H1 (cell line): ENCODE measurements at regions not wholly inside any gene's neighbourhood (a gene's known extent, or its start where the extent isn't known, plus 50 kb on each side); places are given as distances from the start of the nearest gene placed in this dataset.

Source experiments
- CTCF ChIA-PET: fragments of 300-600 bp; sonication (Branson Sonifier 250); formaldehyde crosslinking; loops from one replicate; lab custom pipeline; 2021; ENCODE audit not compliant: partially characterized antibody; lab: Charles Lee
- POLR2A ChIA-PET: fragments of 300-600 bp; sonication (Branson Sonifier 250); formaldehyde crosslinking; loops from one replicate; lab custom pipeline; 2021; ENCODE audit warnings: inconsistent platforms; ENCODE audit not compliant: partially characterized antibody; lab: Charles Lee
- DNase-seq, 2 experiments: peaks; one replicate each; pipeline versions ENCODE4 v3.0.0 to v3.0.0-alpha.2; 2010 to 2022; ENCODE audit warnings: low spot score in 2 of 2, low read depth in 1 of 2, mixed read lengths in 1 of 2
- FAIRE-seq: peaks from 2 replicates; lab custom pipeline; 2011; peaks lifted over from hg19 to GRCh38; lab: Jason Lieb, UNC
- H2AFZ ChIP-seq: 2 replicates; pipeline ENCODE4 v1.8.1; 2012; ENCODE audit warnings: low read length, inconsistent platforms
- H2AK5ac ChIP-seq: 2 replicates; pipeline ENCODE4 v1.6.1; 2013; ENCODE audit warnings: low read depth, low read length
- H2BK120ac ChIP-seq: replicated peaks from 2 replicates; pipeline ENCODE3; 2013; ENCODE audit warnings: low read depth, low read length, inconsistent platforms
- H2BK12ac ChIP-seq: 2 replicates; pipeline ENCODE4 v1.6.1; 2013; ENCODE audit warnings: low read depth, low read length
- H2BK15ac ChIP-seq: 2 replicates; pipeline ENCODE4 v1.6.1; 2013; ENCODE audit warnings: low read length
- H2BK20ac ChIP-seq: 2 replicates; pipeline ENCODE4 v1.6.1; 2013; ENCODE audit warnings: low read length
- H2BK5ac ChIP-seq: 2 replicates; pipeline ENCODE4 v1.6.1; 2013; ENCODE audit warnings: low read depth, low read length
- H3K14ac ChIP-seq: 2 replicates; pipeline ENCODE4 v1.6.1; 2013; ENCODE audit warnings: inconsistent platforms; ENCODE audit not compliant: insufficient read length
- H3K18ac ChIP-seq: 2 replicates; pipeline ENCODE4 v1.6.1; 2013; ENCODE audit warnings: low read length; ENCODE audit errors: extremely low read depth
- H3K23ac ChIP-seq: 2 replicates; pipeline ENCODE4 v1.6.1; 2013; ENCODE audit warnings: inconsistent platforms; ENCODE audit not compliant: insufficient read length
- H3K23me2 ChIP-seq: 2 replicates; pipeline ENCODE4 v1.6.1; 2013; ENCODE audit warnings: low read depth, low read length
- H3K27ac ChIP-seq: 2 replicates; pipeline ENCODE4 v1.6.1; 2011; ENCODE audit warnings: low read depth, low read length, inconsistent platforms
- H3K27me3 ChIP-seq, 4 experiments: replicated peaks in 1 of 4; 1 replicate in 1 of 4; 2 replicates in 3 of 4; pipeline versions ENCODE4 v1.6.1 to v1.8.1; 2011 to 2013; ENCODE audit warnings: low read length in 3 of 4, mild to moderate bottlenecking in 3 of 4, inconsistent platforms in 2 of 4, mixed read lengths in 2 of 4, moderate library complexity in 1 of 4; ENCODE audit not compliant: control insufficient read depth in 3 of 4, insufficient read depth in 3 of 4; ENCODE audit errors: extremely low read depth in 1 of 4
- H3K36me3 ChIP-seq, 4 experiments: 2 replicates each; pipeline versions ENCODE4 v1.6.1 to v1.8.1; 2011 to 2013; ENCODE audit warnings: mild to moderate bottlenecking in 4 of 4, low read length in 3 of 4, moderate library complexity in 2 of 4, control low read depth in 1 of 4, inconsistent platforms in 1 of 4; ENCODE audit not compliant: insufficient read depth in 4 of 4, control insufficient read depth in 2 of 4
- H3K4ac ChIP-seq: replicated peaks from 2 replicates; pipeline ENCODE3; 2013; ENCODE audit warnings: low read length, low read depth, mixed read lengths, inconsistent platforms; ENCODE audit not compliant: insufficient read length
- H3K4me1 ChIP-seq, 4 experiments: replicated peaks in 1 of 4; 1 replicate in 1 of 4; 2 replicates in 3 of 4; pipeline versions ENCODE4 v1.6.1 to v1.8.1; 2011 to 2013; ENCODE audit warnings: low read length in 3 of 4, inconsistent platforms in 2 of 4, mixed read lengths in 1 of 4; ENCODE audit not compliant: insufficient read depth in 4 of 4, control insufficient read depth in 3 of 4
- H3K4me2 ChIP-seq, 2 experiments: 2 replicates each; pipeline versions ENCODE4 v1.6.1 to v1.8.1; 2011 to 2013; ENCODE audit warnings: low read depth in 2 of 2, low read length in 2 of 2, control low read depth in 1 of 2, inconsistent platforms in 1 of 2, mild to moderate bottlenecking in 1 of 2; ENCODE audit not compliant: insufficient read depth in 1 of 2
- H3K4me3 ChIP-seq, 4 experiments: fragments of 200-600, 300-600 bp in 1 of 4; sonication (generic), shearing (Covaris generic), sonication (Bioruptor Twin) in 1 of 4; 2 replicates each; pipeline versions ENCODE4 v1.5.1 to v1.8.1; 2011 to 2016; ENCODE audit warnings: low read length in 4 of 4, low read depth in 3 of 4, control low read depth in 2 of 4, inconsistent platforms in 2 of 4, mild to moderate bottlenecking in 2 of 4, mixed read lengths in 1 of 4, moderate library complexity in 1 of 4; ENCODE audit not compliant: insufficient read depth in 2 of 4; ENCODE audit errors: extremely low read depth in 1 of 4
- H3K56ac ChIP-seq: replicated peaks from 2 replicates; pipeline ENCODE3; 2013; ENCODE audit warnings: low read depth, mild to moderate bottlenecking, mixed read lengths, low read length, inconsistent platforms; ENCODE audit not compliant: insufficient read length
- H3K79me1 ChIP-seq: 2 replicates; pipeline ENCODE4 v1.6.1; 2013; ENCODE audit warnings: low read depth, low read length, control low read depth
- H3K79me2 ChIP-seq, 2 experiments: 2 replicates each; pipeline versions ENCODE4 v1.6.1 to v1.8.1; 2012 to 2013; ENCODE audit warnings: low read length in 2 of 2, mild to moderate bottlenecking in 2 of 2, inconsistent platforms in 1 of 2; ENCODE audit not compliant: insufficient read depth in 2 of 2, control insufficient read depth in 1 of 2
- H3K9ac ChIP-seq, 4 experiments: replicated peaks in 1 of 4; 1 replicate in 1 of 4; 2 replicates in 3 of 4; pipeline versions ENCODE4 v1.6.1 to v1.8.1; 2011 to 2013; ENCODE audit warnings: low read depth in 3 of 4, low read length in 3 of 4, control low read depth in 2 of 4, mild to moderate bottlenecking in 2 of 4, moderate library complexity in 2 of 4, inconsistent platforms in 1 of 4; ENCODE audit errors: extremely low read depth in 1 of 4
- H3K9me3 ChIP-seq, 2 experiments: 2 replicates each; pipeline versions ENCODE4 v1.6.1 to v1.8.1; 2012 to 2013; ENCODE audit warnings: mild to moderate bottlenecking in 2 of 2, moderate library complexity in 2 of 2, control low read depth in 1 of 2, inconsistent platforms in 1 of 2, low read depth in 1 of 2, low read length in 1 of 2, mixed read lengths in 1 of 2; ENCODE audit not compliant: insufficient read depth in 2 of 2
- H4K20me1 ChIP-seq, 2 experiments: replicated peaks in 1 of 2; 2 replicates each; pipeline versions ENCODE3 to v1.8.1; 2011 to 2013; ENCODE audit warnings: inconsistent platforms in 2 of 2, low read length in 2 of 2, mild to moderate bottlenecking in 1 of 2; ENCODE audit not compliant: insufficient read depth in 2 of 2, control insufficient read depth in 1 of 2
- H4K5ac ChIP-seq: 2 replicates; pipeline ENCODE4 v1.6.1; 2013; ENCODE audit warnings: low read length, low read depth, mixed read lengths, inconsistent platforms; ENCODE audit not compliant: insufficient read length
- H4K8ac ChIP-seq: 2 replicates; pipeline ENCODE4 v1.8.0; 2013; ENCODE audit warnings: mild to moderate bottlenecking, moderate library complexity, low read length, inconsistent platforms; ENCODE audit not compliant: insufficient read depth; ENCODE audit errors: extremely low read depth
- H4K91ac ChIP-seq: replicated peaks from 2 replicates; pipeline ENCODE3; 2013; ENCODE audit warnings: low read length, mixed read lengths, inconsistent platforms; ENCODE audit not compliant: insufficient read length
- ASH2L ChIP-seq: fragments of 200-600, 300-600 bp; sonication (generic); IDR thresholded peaks from one replicate; pipeline ENCODE4 v1.7.1; 2017; ENCODE audit warnings: low read length
- CHD2 ChIP-seq: IDR thresholded peaks from 2 replicates; pipeline ENCODE4 v1.6.1; 2012; ENCODE audit warnings: low read length, improper control_type of control experiment
- FOSL1 ChIP-seq: IDR thresholded peaks from 2 replicates; pipeline ENCODE4 v1.6.1; 2011; ENCODE audit warnings: mild to moderate bottlenecking, low read depth, low read length, moderate library complexity; ENCODE audit not compliant: insufficient read depth
- HDAC2 ChIP-seq, 2 experiments: fragments of 300-600 bp in 1 of 2; sonication (generic) in 1 of 2; IDR thresholded peaks; 2 replicates each; pipeline ENCODE4 v1.6.1; 2011 to 2012; ENCODE audit warnings: low read depth in 2 of 2, low read length in 2 of 2, mild to moderate bottlenecking in 2 of 2, moderate library complexity in 2 of 2, borderline replicate concordance in 1 of 2, inconsistent platforms in 1 of 2
- KDM1A ChIP-seq: fragments of 200-600, 300-600 bp; sonication (generic); IDR thresholded peaks from 2 replicates; pipeline ENCODE4 v1.7.1; 2016; ENCODE audit warnings: mild to moderate bottlenecking, low read length, borderline replicate concordance
- MAFK ChIP-seq: IDR thresholded peaks from 2 replicates; pipeline ENCODE4 v1.6.1; 2012; ENCODE audit warnings: low read depth, mild to moderate bottlenecking, improper control_type of control experiment, low read length
- SP4 ChIP-seq: IDR thresholded peaks from 2 replicates; pipeline ENCODE4 v1.6.1; 2012; ENCODE audit warnings: low read length, inconsistent platforms
- WGBS, 2 experiments: shearing (Covaris generic) in 1 of 2; methylation state at CpG; one replicate each; pipeline versions ENCODE4 v1.1.6 to v1.1.7; 2013 to 2015; ENCODE audit warnings: low lambda C conversion rate in 2 of 2, mixed read lengths in 2 of 2, inconsistent platforms in 1 of 2, low coverage in 1 of 2, missing lambda C conversion rate in 1 of 2; ENCODE audit not compliant: insufficient replicate concordance in 2 of 2, insufficient coverage in 1 of 2, insufficient read length in 1 of 2; ENCODE audit errors: extremely low coverage in 1 of 2, missing lambda C conversion rate in 1 of 2; 5-methylcytosine and 5-hydroxymethylcytosine counted together

DNA sequence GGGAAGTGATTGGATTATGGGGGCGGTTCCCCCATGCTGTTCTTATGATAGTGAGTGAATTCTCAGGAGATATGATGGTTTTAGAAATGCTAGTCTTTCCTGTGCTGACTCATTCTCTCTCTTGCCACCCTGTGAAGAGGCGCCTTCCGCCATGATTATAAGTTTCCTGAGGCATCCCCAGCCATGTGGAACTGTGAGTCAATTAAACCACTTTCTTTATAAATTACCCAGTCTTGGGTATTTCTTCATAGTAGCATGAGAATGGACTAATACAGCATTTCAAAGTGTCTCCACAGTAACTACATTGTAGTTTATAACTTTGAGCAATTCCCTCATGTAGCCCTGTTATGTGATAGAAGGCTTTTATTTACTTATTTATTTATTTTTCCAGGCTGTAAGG is 128.8 kb upstream of the CHRNA7 start:
- TF ChIP-seq SP4 (no peak), HDAC2 (IDR thresholded peaks at IDR 0.05; ENCODE audit: borderline replicate concordance in 1 of 2, low read depth in 2 of 2, low read length in 2 of 2) (no peak), FOSL1 (no peak), CHD2 (no peak), MAFK (no peak), KDM1A (no peak), ASH2L (no peak)
- WGBS, 2 experiments = 89% methylated on average over 3 of the region's 3 CpGs; no CpG with 5 or more reads in 1 of the 2 experiments
- no peak overlapping the region for H4K5ac ChIP-seq

More for the DNA sequence above, 128.8 kb upstream of the CHRNA7 start:
- no peaks in the 10 kb centered on the region for H4K20me1 ChIP-seq
- peaks cover 3 to 12% (median 5%) of the 10 kb centered on the region in 4 experiments for H3K4me1 ChIP-seq
- H2AK5ac ChIP-seq = no peak overlapping the region
- no peak for FAIRE-seq
- peaks cover 5 to 9% of the 10 kb centered on the region in 2 experiments; a peak in 2 of 4 replicates for H3K9me3 ChIP-seq
- H2BK120ac ChIP-seq = no peak overlapping the region
- H2BK15ac ChIP-seq = no peak overlapping the region
- H3K23ac ChIP-seq = no peak overlapping the region
- POLR2A ChIA-PET = no interaction called here
- H3K79me2 ChIP-seq = no peaks in the 10 kb centered on the region
- no peak overlapping the region for H3K14ac ChIP-seq
- no peak overlapping the region for H3K4me3 ChIP-seq
- H3K4me2 ChIP-seq = no peak overlapping the region
- CTCF ChIA-PET = interaction anchor here (3.3 kb wide), 1 partner anchor 14 kb away, joined by 12 read pairs; no protein-coding TSS in a partner anchor
- H2BK12ac ChIP-seq = no peak overlapping the region
- no peak overlapping the region for H2BK5ac ChIP-seq
- no peak overlapping the region for H2BK20ac ChIP-seq
- H4K91ac ChIP-seq = no peak overlapping the region
- no peak overlapping the region for H3K56ac ChIP-seq
- H4K8ac ChIP-seq = no peak overlapping the region
- no peak overlapping the region for H3K4ac ChIP-seq
- no peaks in the 10 kb centered on the region for H3K27me3 ChIP-seq
- H3K79me1 ChIP-seq = no peaks in the 10 kb centered on the region
- H3K23me2 ChIP-seq = no peaks in the 10 kb centered on the region
- H3K9ac ChIP-seq = no peak overlapping the region
- H3K27ac ChIP-seq = no peak overlapping the region
- H2AFZ ChIP-seq = no peak overlapping the region
- DNase-seq = no peak
- no peaks in the 10 kb centered on the region for H3K36me3 ChIP-seq
- no peak overlapping the region for H3K18ac ChIP-seq
